H1 (cell line): ENCODE measurements at regions not wholly inside any gene's neighbourhood (a gene's known extent, or its start where the extent isn't known, plus 50 kb on each side); places are given as distances from the start of the nearest gene placed in this dataset.

ENCODE experiments used
- CHD2 ChIP-seq: IDR thresholded peaks from 2 replicates; pipeline ENCODE4 v1.6.1; 2012; ENCODE audit warnings: low read length, improper control_type of control experiment
- TF ChIP-seq, protein P1 (sequence below): fragments of 300-600 bp; sonication (generic); IDR thresholded peaks from 2 replicates; pipeline ENCODE4 v1.7.1; 2012; ENCODE audit warnings: low read length, moderate library complexity, mild to moderate bottlenecking, inconsistent platforms; ENCODE audit not compliant: insufficient replicate concordance

DNA sequence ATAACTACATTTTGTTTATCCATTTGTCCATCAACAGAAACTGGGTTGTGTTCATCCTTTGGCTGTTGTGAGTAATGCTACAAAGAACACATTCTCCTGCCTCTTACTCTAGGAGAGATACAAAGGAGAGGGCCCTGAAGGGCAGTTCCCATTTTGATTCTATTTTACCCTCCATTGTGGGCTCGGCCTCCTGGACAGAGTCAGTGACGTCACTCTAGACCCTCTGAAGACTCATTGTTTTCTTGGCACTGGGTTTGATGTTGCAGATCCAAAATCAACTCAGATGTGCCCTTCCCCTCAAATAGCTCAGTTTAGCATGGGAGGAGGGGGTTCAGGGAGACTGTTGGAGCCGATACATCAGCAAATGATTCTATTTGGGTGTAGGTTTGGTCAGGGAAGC is 280.9 kb downstream of the UTP18 start (continued):
- TF ChIP-seq, protein P1, sequence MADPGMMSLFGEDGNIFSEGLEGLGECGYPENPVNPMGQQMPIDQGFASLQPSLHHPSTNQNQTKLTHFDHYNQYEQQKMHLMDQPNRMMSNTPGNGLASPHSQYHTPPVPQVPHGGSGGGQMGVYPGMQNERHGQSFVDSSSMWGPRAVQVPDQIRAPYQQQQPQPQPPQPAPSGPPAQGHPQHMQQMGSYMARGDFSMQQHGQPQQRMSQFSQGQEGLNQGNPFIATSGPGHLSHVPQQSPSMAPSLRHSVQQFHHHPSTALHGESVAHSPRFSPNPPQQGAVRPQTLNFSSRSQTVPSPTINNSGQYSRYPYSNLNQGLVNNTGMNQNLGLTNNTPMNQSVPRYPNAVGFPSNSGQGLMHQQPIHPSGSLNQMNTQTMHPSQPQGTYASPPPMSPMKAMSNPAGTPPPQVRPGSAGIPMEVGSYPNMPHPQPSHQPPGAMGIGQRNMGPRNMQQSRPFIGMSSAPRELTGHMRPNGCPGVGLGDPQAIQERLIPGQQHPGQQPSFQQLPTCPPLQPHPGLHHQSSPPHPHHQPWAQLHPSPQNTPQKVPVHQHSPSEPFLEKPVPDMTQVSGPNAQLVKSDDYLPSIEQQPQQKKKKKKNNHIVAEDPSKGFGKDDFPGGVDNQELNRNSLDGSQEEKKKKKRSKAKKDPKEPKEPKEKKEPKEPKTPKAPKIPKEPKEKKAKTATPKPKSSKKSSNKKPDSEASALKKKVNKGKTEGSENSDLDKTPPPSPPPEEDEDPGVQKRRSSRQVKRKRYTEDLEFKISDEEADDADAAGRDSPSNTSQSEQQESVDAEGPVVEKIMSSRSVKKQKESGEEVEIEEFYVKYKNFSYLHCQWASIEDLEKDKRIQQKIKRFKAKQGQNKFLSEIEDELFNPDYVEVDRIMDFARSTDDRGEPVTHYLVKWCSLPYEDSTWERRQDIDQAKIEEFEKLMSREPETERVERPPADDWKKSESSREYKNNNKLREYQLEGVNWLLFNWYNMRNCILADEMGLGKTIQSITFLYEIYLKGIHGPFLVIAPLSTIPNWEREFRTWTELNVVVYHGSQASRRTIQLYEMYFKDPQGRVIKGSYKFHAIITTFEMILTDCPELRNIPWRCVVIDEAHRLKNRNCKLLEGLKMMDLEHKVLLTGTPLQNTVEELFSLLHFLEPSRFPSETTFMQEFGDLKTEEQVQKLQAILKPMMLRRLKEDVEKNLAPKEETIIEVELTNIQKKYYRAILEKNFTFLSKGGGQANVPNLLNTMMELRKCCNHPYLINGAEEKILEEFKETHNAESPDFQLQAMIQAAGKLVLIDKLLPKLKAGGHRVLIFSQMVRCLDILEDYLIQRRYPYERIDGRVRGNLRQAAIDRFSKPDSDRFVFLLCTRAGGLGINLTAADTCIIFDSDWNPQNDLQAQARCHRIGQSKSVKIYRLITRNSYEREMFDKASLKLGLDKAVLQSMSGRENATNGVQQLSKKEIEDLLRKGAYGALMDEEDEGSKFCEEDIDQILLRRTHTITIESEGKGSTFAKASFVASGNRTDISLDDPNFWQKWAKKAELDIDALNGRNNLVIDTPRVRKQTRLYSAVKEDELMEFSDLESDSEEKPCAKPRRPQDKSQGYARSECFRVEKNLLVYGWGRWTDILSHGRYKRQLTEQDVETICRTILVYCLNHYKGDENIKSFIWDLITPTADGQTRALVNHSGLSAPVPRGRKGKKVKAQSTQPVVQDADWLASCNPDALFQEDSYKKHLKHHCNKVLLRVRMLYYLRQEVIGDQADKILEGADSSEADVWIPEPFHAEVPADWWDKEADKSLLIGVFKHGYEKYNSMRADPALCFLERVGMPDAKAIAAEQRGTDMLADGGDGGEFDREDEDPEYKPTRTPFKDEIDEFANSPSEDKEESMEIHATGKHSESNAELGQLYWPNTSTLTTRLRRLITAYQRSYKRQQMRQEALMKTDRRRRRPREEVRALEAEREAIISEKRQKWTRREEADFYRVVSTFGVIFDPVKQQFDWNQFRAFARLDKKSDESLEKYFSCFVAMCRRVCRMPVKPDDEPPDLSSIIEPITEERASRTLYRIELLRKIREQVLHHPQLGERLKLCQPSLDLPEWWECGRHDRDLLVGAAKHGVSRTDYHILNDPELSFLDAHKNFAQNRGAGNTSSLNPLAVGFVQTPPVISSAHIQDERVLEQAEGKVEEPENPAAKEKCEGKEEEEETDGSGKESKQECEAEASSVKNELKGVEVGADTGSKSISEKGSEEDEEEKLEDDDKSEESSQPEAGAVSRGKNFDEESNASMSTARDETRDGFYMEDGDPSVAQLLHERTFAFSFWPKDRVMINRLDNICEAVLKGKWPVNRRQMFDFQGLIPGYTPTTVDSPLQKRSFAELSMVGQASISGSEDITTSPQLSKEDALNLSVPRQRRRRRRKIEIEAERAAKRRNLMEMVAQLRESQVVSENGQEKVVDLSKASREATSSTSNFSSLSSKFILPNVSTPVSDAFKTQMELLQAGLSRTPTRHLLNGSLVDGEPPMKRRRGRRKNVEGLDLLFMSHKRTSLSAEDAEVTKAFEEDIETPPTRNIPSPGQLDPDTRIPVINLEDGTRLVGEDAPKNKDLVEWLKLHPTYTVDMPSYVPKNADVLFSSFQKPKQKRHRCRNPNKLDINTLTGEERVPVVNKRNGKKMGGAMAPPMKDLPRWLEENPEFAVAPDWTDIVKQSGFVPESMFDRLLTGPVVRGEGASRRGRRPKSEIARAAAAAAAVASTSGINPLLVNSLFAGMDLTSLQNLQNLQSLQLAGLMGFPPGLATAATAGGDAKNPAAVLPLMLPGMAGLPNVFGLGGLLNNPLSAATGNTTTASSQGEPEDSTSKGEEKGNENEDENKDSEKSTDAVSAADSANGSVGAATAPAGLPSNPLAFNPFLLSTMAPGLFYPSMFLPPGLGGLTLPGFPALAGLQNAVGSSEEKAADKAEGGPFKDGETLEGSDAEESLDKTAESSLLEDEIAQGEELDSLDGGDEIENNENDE: no peak
- no peak for TF ChIP-seq CHD2
